OCI-LY7 (cell line): ENCODE measurements at regions not wholly inside any gene's neighbourhood (a gene's known extent, or its start where the extent isn't known, plus 50 kb on each side); places are given as distances from the start of the nearest gene placed in this dataset.

ENCODE experiments used
- BruUV-seq: library from RNA; stranded (reverse); fragments of 400-500 nt; replicated peaks from 2 replicates; lab custom pipeline; 2021; lab: Mats Ljungman, UMichigan
- CTCF ChIA-PET: fragments of 300-600 bp; sonication (Branson Sonifier 250); formaldehyde crosslinking; loops from one replicate; lab custom pipeline; 2022; ENCODE audit warnings: antibody characterized with exemption; ENCODE audit not compliant: unreplicated experiment; lab: Charles Lee
- POLR2A ChIA-PET: fragments of 300-600 bp; sonication (Branson Sonifier 250); formaldehyde crosslinking; loops from one replicate; lab custom pipeline; 2022; ENCODE audit warnings: antibody characterized with exemption; lab: Charles Lee
- DNase-seq: peaks from one replicate; pipeline ENCODE4 v3.0.0-alpha.2; 2015; ENCODE audit warnings: low spot score
- H2AFZ ChIP-seq: fragments of 200-600 bp; sonication (generic), shearing (Covaris generic); 2 replicates; pipeline ENCODE4 v1.6.1; 2014; ENCODE audit warnings: mild to moderate bottlenecking, antibody characterized with exemption, low read length, moderate library complexity
- H3K27ac ChIP-seq: fragments of 200-600 bp; sonication (generic); 2 replicates; pipeline ENCODE4 v1.5.1; 2014; ENCODE audit warnings: mixed run types, low read depth, mild to moderate bottlenecking, moderate library complexity, low read length, inconsistent platforms; ENCODE audit not compliant: poor library complexity, severe bottlenecking
- H3K36me3 ChIP-seq: fragments of 200-600 bp; sonication (generic); 2 replicates; pipeline ENCODE4 v1.6.1; 2014; ENCODE audit warnings: mild to moderate bottlenecking, antibody characterized with exemption, low read length, moderate library complexity, mixed read lengths; ENCODE audit not compliant: insufficient read depth
- H3K4me1 ChIP-seq: fragments of 200-600 bp; sonication (generic); 2 replicates; pipeline ENCODE4 v1.5.1; 2014; ENCODE audit warnings: mild to moderate bottlenecking, low read length; ENCODE audit not compliant: insufficient read depth, poor library complexity, severe bottlenecking
- H3K4me2 ChIP-seq: fragments of 200-600 bp; sonication (generic); 2 replicates; pipeline ENCODE4 v1.6.1; 2014; ENCODE audit warnings: mild to moderate bottlenecking, low read length
- H3K4me3 ChIP-seq: fragments of 200-600 bp; sonication (generic); 2 replicates; pipeline ENCODE4 v1.5.1; 2014; ENCODE audit warnings: mild to moderate bottlenecking, low read depth, low read length; ENCODE audit not compliant: poor library complexity, severe bottlenecking
- H3K79me2 ChIP-seq: fragments of 200-600 bp; sonication (generic); 2 replicates; pipeline ENCODE4 v1.6.1; 2016; ENCODE audit warnings: low read depth, mild to moderate bottlenecking, low read length, moderate library complexity, mixed read lengths; ENCODE audit not compliant: insufficient read depth
- H3K9me2 ChIP-seq: fragments of 200-600 bp; sonication (generic); 2 replicates; pipeline ENCODE4 v1.6.1; 2016; ENCODE audit warnings: mild to moderate bottlenecking, low read length, mixed read lengths; ENCODE audit not compliant: insufficient read depth
- H3K9me3 ChIP-seq: fragments of 200-600 bp; sonication (generic); 2 replicates; pipeline ENCODE4 v1.6.1; 2014; ENCODE audit warnings: mild to moderate bottlenecking, mixed run types, low read length, mixed read lengths
- H4K20me1 ChIP-seq: fragments of 200-600 bp; sonication (generic); 2 replicates; pipeline ENCODE4 v1.6.1; 2014; ENCODE audit warnings: mild to moderate bottlenecking, antibody characterized with exemption, low read length, moderate library complexity, mixed read lengths; ENCODE audit not compliant: insufficient read depth
- CTCF ChIP-seq: fragments of 200-600 bp; sonication (generic); conservative IDR thresholded peaks from 2 replicates; pipeline ENCODE4 v1.5.1; 2014; ENCODE audit warnings: mild to moderate bottlenecking, antibody characterized with exemption, low read length, moderate library complexity, mixed read lengths
- EZH2phosphoT487 ChIP-seq: fragments of 200-600 bp; sonication (generic); IDR thresholded peaks from 2 replicates; pipeline ENCODE4 v1.6.1; 2018; ENCODE audit warnings: low read depth, borderline replicate concordance, mild to moderate bottlenecking, mixed run types, antibody characterized with exemption, low read length, moderate library complexity, mixed read lengths
- intact Hi-C: fragments of 100-400 bp; cut with micrococcal nuclease; formaldehyde crosslinking; loops from one replicate; pipeline ENCODE4 v1.10.0; 2022; ENCODE audit not compliant: unreplicated experiment

GRCh38 chr10:44733501-44734488 is 177.3 kb upstream of the TMEM72 start:
- no peaks in the 10 kb centered on the region for H3K9me2 ChIP-seq
- no peaks in the 10 kb centered on the region for H3K4me1 ChIP-seq
- H3K4me2 ChIP-seq: no peak overlapping the region
- no peak for DNase-seq
- H4K20me1 ChIP-seq: no peaks in the 10 kb centered on the region
- no TSS peak for BruUV-seq
- no peaks in the 10 kb centered on the region for H3K36me3 ChIP-seq
- H3K27ac ChIP-seq: no peak overlapping the region
- intact Hi-C loops: no loop called here
- ChIA-PET CTCF (no interaction called here), POLR2A (interaction anchor here (0.6 to 1.1 kb wide), 2 partner anchors 9 to 186 kb away, joined by 4 read pairs; no protein-coding TSS in a partner anchor)
- no peak overlapping the region for H2AFZ ChIP-seq
- H3K79me2 ChIP-seq: no peaks in the 10 kb centered on the region
- H3K9me3 ChIP-seq: no peaks in the 10 kb centered on the region
- TF ChIP-seq EZH2phosphoT487 (no peak), CTCF (no peak)
- H3K4me3 ChIP-seq: no peak overlapping the region

DNA sequence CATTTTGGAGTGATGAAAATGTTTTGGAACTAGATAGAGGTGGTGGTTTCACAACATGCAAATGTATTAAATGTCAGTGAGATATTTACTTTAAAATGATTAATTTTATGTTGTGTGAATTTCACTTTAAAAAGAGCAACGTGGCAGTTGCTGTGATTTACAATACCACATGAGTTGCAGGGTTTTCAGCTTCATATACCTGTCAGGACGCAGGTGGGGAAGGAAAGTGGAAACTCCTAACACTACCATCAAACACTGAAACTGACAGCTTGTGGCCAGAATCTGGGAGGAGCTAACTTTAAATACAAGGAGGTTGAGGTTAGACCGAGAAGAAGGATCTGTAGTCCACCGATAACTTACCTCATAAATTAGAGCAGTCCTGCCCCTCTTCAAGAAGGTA is 168.9 kb upstream of the TMEM72 start:
- no peak for TF ChIP-seq EZH2phosphoT487
- no peak overlapping the region for H2AFZ ChIP-seq
- intact Hi-C loops: no loop called here
- no peaks in the 10 kb centered on the region for H3K9me3 ChIP-seq
- no TSS peak for BruUV-seq
- H3K4me2 ChIP-seq: no peak overlapping the region
- H4K20me1 ChIP-seq: no peaks in the 10 kb centered on the region
- H3K4me3 ChIP-seq: no peak overlapping the region
- H3K9me2 ChIP-seq: no peaks in the 10 kb centered on the region
- H3K27ac ChIP-seq: no peak overlapping the region
- no peaks in the 10 kb centered on the region for H3K4me1 ChIP-seq
- no peak for DNase-seq
- H3K79me2 ChIP-seq: no peaks in the 10 kb centered on the region
- ChIA-PET POLR2A (interaction anchor here (1.2 kb wide), 1 partner anchor 9 kb away, joined by 4 read pairs; no protein-coding TSS in a partner anchor), CTCF (no interaction called here)
- H3K36me3 ChIP-seq: no peaks in the 10 kb centered on the region

- POLR2A ChIA-PET: no interaction called here
- Histone ChIP-seq H2AFZ (no peak overlapping the region), H4K20me1 (no peaks in the 10 kb centered on the region), H3K9me3 (no peaks in the 10 kb centered on the region), H3K4me2 (no peak overlapping the region), H3K79me2 (no peaks in the 10 kb centered on the region), H3K36me3 (no peaks in the 10 kb centered on the region), H3K4me3 (no peak overlapping the region), H3K4me1 (no peaks in the 10 kb centered on the region), H3K27ac (no peak overlapping the region), H3K9me2 (no peaks in the 10 kb centered on the region)
- BruUV-seq: no TSS peak
- TF ChIP-seq CTCF (no peak), EZH2phosphoT487 (no peak)
- no peak for DNase-seq
- CTCF ChIA-PET: no interaction called here
- intact Hi-C loops: no loop called here
These were observed 167.6 kb upstream of the TMEM72 start for GRCh38 chr10:44743535-44743934.
